ENCODE measurements at regions not wholly inside any gene's neighbourhood (a gene's known extent, or its start where the extent isn't known, plus 50 kb on each side); places are given as distances from the start of the nearest gene placed in this dataset.

GRCh38 chr21:15379776-15380175 is 315.0 kb upstream of the NRIP1 start:
- no peak overlapping the region for H3K27ac Mint-ChIP-seq

GRCh38 chr21:15383588-15383987 is 318.8 kb upstream of the NRIP1 start:
- Mint-ChIP-seq H3K4me3 (no peak overlapping the region), H3K4me1 (no peaks in the 10 kb centered on the region), H3K27ac (no peak overlapping the region), H3K36me3 (no peaks in the 10 kb centered on the region), H3K27me3 (ENCODE audit: low read depth in 3 of 3) (peaks cover 0 to 2% (median 0%) of the 10 kb centered on the region in 3 donors), H3K9me3 (peaks cover 0 to 7% (median 0%) of the 10 kb centered on the region in 7 donors)
- Histone ChIP-seq H3K27ac (ENCODE audit: low read depth in 1 of 2, low read length in 2 of 2) (no peak overlapping the region), H2AFZ (ENCODE audit: insufficient read depth, low read depth, low read length, poor library complexity, severe bottlenecking) (no peak overlapping the region), H4K20me1 (ENCODE audit: insufficient read depth, low read length) (no peaks in the 10 kb centered on the region), H3K9me3 (replicated peaks in 1 of 2; ENCODE audit: control insufficient read depth in 1 of 2, insufficient read depth in 1 of 2, low read length in 2 of 2) (no peaks in the 10 kb centered on the region), H3K4me3 (replicated peaks in 1 of 3; ENCODE audit: low read depth in 2 of 3, low read length in 3 of 3) (no peak overlapping the region), H3K79me2 (ENCODE audit: insufficient read depth, low read length) (no peaks in the 10 kb centered on the region), H3K4me2 (replicated peaks; ENCODE audit: extremely low read depth, low read length, poor library complexity, severe bottlenecking) (no peak overlapping the region), H3K9ac (ENCODE audit: insufficient read depth, low read length, poor library complexity, severe bottlenecking) (no peak overlapping the region), H3K27me3 (ENCODE audit: control insufficient read depth in 2 of 2, insufficient read depth in 2 of 2, low read length in 2 of 2) (no peaks in the 10 kb centered on the region), H3K36me3 (replicated peaks in 1 of 2; ENCODE audit: control insufficient read depth in 1 of 2, insufficient read depth in 2 of 2, low read length in 2 of 2) (no peaks in the 10 kb centered on the region), H3K4me1 (ENCODE audit: control insufficient read depth in 1 of 2, insufficient read depth in 2 of 2, low read length in 2 of 2) (no peaks in the 10 kb centered on the region)
- DNase-seq: no peak
- 94% methylated on average over 3 of the region's 4 CpGs for WGBS (ENCODE audit: insufficient coverage)
- intact Hi-C loops (cut with micrococcal nuclease): no loop called here
- no peak for TF ChIP-seq CTCF (IDR thresholded peaks at IDR 0.05)

More at GRCh38 chr21:15379776-15380175, 315.0 kb upstream of the NRIP1 start:
- Histone ChIP-seq H3K4me3 (replicated peaks in 1 of 3; ENCODE audit: low read depth in 2 of 3, low read length in 3 of 3) (no peak overlapping the region), H3K27me3 (ENCODE audit: control insufficient read depth in 2 of 2, insufficient read depth in 2 of 2, low read length in 2 of 2) (no peaks in the 10 kb centered on the region), H3K9ac (ENCODE audit: insufficient read depth, low read length, poor library complexity, severe bottlenecking) (no peak overlapping the region), H3K27ac (ENCODE audit: low read depth in 1 of 2, low read length in 2 of 2) (no peak overlapping the region), H3K79me2 (ENCODE audit: insufficient read depth, low read length) (no peaks in the 10 kb centered on the region), H3K9me3 (replicated peaks in 1 of 2; ENCODE audit: control insufficient read depth in 1 of 2, insufficient read depth in 1 of 2, low read length in 2 of 2) (peaks cover 0 to 12% of the 10 kb centered on the region in 2 donors), H4K20me1 (ENCODE audit: insufficient read depth, low read length) (no peaks in the 10 kb centered on the region), H2AFZ (ENCODE audit: insufficient read depth, low read depth, low read length, poor library complexity, severe bottlenecking) (no peak overlapping the region), H3K4me2 (replicated peaks; ENCODE audit: extremely low read depth, low read length, poor library complexity, severe bottlenecking) (no peak overlapping the region), H3K36me3 (replicated peaks in 1 of 2; ENCODE audit: control insufficient read depth in 1 of 2, insufficient read depth in 2 of 2, low read length in 2 of 2) (no peaks in the 10 kb centered on the region), H3K4me1 (ENCODE audit: control insufficient read depth in 1 of 2, insufficient read depth in 2 of 2, low read length in 2 of 2) (no peaks in the 10 kb centered on the region)
- Mint-ChIP-seq H3K27me3 (ENCODE audit: low read depth in 3 of 3) (peaks cover 0 to 2% (median 0%) of the 10 kb centered on the region in 3 donors), H3K4me1 (no peaks in the 10 kb centered on the region), H3K9me3 (peaks cover 4 to 10% (median 6%) of the 10 kb centered on the region in 7 donors), H3K4me3 (no peak overlapping the region), H3K36me3 (no peaks in the 10 kb centered on the region)
- intact Hi-C loops (cut with micrococcal nuclease): no loop called here
- DNase-seq: no peak
- WGBS (ENCODE audit: insufficient coverage): no CpG with 5 or more reads among the region's 3 CpGs
- no peak for TF ChIP-seq CTCF (IDR thresholded peaks at IDR 0.05)

All from CD14-positive monocyte (primary cell).